SIG-M5 treated with dmso at 0.1 percent for 504 hours (cell line): ENCODE measurements at regions not wholly inside any gene's neighbourhood (a gene's known extent, or its start where the extent isn't known, plus 50 kb on each side); places are given as distances from the start of the nearest gene placed in this dataset.

Source experiments
- DNase-seq: peaks from one replicate; lab custom pipeline; 2025; ENCODE audit not compliant: unreplicated experiment; lab: John Stamatoyannopoulos, UW

- no peak for DNase-seq
Measured at GRCh38 chr3:152710549-152710948, 124.4 kb upstream of the P2RY1 start.

DNA sequence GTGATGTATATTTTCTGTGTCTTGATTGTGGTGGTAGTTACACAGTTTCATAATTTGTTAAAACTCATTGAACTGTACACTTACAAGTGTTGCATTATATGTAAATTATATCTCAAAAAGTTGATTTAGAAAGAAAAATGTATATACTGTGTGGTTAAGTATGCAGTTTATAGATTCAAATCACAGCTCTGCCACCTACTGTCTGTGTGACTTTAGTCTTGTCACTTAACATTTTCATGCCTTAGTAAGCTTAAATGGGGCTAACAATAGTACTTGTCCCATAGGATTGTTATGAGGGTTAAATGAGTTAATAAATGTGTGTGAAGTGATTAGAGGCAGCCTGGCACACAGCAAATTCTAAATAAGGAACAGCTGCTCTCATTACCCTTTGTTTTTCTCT, 120.9 kb upstream of the P2RY1 start:
- no peak for DNase-seq

DNA sequence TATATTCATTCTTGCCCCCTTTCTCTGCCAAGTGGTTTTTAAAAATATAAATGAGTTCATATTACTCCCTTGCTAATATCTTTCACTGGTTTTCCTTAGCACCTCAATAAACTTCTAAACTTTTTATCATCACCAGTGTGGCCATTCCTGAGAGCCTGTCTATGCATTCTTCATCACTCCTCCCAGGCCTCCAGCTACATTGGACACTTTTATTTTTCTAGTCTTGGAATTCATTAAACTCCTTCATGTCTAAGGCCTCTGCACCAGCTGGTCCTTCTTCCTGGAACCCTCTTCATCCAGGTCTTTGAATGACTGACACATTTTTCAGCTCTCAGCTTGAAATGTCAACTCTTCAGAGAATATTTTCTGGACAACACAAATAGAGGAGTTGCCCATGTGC, 120.4 kb upstream of the P2RY1 start:
- no peak for DNase-seq

- no peak for DNase-seq
Measured at GRCh38 chr3:152717252-152717651, 117.7 kb upstream of the P2RY1 start.

- DNase-seq, result no peak
Measured at GRCh38 chr3:152718810-152719209, 116.1 kb upstream of the P2RY1 start.

GRCh38 chr3:152719264-152719663, 115.7 kb upstream of the P2RY1 start:
- peak; percentile 66 for DNase-seq

DNA sequence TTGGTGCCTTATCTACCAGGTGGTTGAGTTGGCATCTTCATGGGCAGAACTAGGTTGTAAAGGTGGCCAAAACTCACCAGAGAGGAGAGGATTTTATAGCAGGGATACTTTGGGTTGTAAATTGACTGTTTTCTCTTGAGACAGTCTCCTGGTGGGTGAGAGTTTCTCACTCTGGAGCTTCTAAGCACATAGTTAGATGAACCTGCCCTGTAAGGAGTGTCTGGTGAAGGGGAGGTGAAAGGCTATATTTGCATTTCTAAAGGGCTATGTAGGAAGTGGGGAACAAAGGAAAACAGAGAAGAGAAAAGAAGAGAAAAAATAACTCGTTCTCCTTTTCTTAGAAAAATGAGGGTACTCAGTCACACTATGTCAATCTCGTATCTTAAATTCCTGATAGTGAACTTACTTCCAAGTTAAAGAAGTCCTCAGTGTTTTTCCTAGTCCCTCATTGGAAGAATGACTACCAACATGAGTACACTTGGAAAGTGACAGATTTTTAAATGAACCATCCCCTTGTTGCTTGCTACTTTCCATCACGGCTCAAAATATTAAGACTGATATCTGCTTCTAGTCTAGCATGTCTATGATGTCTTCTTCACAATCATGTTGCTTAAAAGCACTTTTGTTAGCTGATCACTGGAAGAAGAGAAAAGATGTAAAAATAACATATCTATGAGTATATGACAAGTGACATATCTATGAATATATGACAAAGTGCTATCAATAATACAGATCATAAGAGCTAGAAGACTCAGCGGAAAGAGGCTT, 113.8 kb upstream of the P2RY1 start:
- no peak for DNase-seq

DNA sequence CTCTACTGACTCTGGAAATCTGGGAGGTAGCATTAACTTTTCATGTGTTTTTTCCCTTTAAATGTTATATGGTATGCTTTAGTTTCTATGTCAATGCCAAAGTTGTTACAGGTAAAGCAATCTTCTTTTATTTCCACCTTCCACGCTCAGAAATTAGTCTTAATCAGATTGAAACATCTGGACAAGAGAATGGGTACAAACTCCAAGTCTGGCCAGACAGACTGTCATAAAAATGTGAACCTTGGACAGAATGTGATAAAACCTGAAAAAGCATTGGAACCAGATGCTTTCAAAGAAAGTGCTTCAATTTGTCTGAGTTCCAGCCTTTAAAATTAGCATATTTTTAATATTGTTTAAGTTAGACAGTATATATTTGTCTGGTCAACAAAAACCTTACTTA, 110.7 kb upstream of the P2RY1 start:
- DNase-seq, result no peak

- DNase-seq, result no peak
Measured at GRCh38 chr3:152728231-152728980, 106.5 kb upstream of the P2RY1 start.

DNA sequence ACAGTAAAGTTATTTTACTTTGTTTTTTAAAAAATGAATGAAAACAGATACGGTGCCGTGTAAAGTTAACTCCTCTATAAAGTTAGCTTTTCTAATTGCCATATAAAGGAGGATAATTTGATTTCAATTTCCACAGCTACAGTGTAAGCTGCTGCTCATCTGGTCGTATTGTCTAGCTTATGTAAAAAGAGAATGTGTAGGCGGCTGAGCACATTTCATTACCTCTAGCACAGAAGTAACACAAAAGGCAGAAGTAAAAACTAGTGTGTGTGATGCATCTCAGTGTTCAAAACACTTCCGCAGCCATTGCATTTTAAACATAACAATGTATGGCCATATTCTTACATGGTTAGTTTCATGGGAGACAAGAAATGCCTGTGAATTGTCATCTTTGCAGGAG, 105.0 kb upstream of the P2RY1 start:
- no peak for DNase-seq

GRCh38 chr3:152731511-152731910, 103.4 kb upstream of the P2RY1 start:
- no peak for DNase-seq

DNA sequence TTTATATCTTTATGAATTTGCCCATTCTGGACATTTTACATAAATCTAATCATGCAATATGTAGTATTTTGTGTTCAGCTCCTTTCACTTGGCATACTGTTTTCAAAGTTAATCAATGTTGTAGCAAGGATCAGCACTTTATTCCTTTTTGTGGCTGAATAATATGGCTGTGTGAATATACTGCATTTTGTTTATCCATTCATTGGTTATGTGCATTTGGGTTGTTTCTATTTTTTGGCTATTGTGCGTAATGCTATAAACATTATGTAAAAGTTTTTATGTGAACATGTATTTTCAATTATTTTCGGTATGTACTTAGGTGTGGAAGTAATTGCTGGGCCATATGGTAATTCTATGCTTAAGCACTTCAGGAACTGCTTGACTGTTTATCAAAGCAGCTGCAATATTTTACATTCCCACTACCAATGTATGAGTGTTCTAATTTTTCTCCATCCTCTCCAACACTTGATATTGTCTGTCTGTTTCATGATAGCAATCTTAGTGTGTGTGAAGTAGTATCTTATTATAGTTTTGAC, 101.3 kb upstream of the P2RY1 start:
- no peak for DNase-seq

- peak; percentile 46 for DNase-seq
Measured at GRCh38 chr3:152737021-152737908, 97.7 kb upstream of the P2RY1 start.

- DNase-seq, result no peak
Measured at GRCh38 chr3:152738656-152739055, 96.3 kb upstream of the P2RY1 start.

- no peak for DNase-seq
Measured at GRCh38 chr3:152742368-152743347, 92.3 kb upstream of the P2RY1 start.

GRCh38 chr3:152745646-152746045, 89.3 kb upstream of the P2RY1 start:
- DNase-seq, result no peak

DNA sequence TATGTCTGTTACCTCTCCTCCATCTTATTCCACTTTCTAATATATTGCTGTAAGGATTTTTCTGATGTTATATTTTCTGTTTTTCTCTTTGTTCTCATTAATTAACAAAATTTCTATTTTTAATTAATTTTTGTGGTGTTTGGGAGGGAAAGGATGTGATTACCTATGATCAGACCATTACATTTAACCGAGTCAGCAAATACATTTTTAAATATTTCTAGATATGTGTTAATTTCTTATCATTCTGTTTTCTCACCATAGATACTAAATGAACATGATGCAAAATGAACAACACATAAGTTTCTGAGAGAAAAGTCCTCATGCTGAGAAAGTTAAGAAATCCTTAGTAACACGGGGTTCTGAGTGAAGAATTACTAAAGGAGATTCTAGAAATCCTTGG, 80.6 kb upstream of the P2RY1 start:
- no peak for DNase-seq

DNA sequence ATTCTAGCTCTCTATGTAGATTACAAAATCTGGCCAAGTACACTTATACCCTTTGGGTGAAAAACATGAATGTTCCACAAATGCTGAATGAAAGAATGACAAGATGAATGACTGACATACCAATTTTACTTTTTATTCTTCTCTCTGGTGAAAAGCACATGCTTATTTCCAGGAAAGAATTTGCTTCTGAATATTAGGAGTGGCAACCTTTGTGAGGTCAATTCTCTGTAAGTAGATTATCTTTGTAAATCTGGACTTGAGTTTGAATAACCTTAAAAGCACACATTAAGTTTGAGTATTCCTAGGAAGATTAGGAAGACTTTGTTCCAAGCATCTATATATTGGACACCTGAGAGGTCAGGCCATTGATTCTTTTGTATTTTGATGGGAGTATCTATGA, 78.1 kb upstream of the P2RY1 start:
- no peak for DNase-seq

- DNase-seq, result no peak
Measured at GRCh38 chr3:152760024-152760563, 74.8 kb upstream of the P2RY1 start.

- no peak for DNase-seq
Measured at GRCh38 chr3:152760591-152760990, 74.3 kb upstream of the P2RY1 start.
